Fibroblast of the aortic adventitia (primary cell): ENCODE measurements at regions not wholly inside any gene's neighbourhood (a gene's known extent, or its start where the extent isn't known, plus 50 kb on each side); places are given as distances from the start of the nearest gene placed in this dataset.

Experiments
- DNase-seq: peaks from one replicate; pipeline ENCODE4 v3.0.0-alpha.2; 2010; ENCODE audit warnings: low read depth
- H3K4me3 ChIP-seq: 2 replicates; pipeline ENCODE4 v1.5.1; 2011; ENCODE audit warnings: low read depth, mild to moderate bottlenecking, control low read depth, low read length, moderate library complexity
- TF ChIP-seq, protein P1 (sequence below): IDR thresholded peaks from 2 replicates; pipeline ENCODE4 v1.5.1; 2011; ENCODE audit warnings: mild to moderate bottlenecking, low read length, control low read depth, inconsistent platforms; ENCODE audit not compliant: insufficient read depth

DNA sequence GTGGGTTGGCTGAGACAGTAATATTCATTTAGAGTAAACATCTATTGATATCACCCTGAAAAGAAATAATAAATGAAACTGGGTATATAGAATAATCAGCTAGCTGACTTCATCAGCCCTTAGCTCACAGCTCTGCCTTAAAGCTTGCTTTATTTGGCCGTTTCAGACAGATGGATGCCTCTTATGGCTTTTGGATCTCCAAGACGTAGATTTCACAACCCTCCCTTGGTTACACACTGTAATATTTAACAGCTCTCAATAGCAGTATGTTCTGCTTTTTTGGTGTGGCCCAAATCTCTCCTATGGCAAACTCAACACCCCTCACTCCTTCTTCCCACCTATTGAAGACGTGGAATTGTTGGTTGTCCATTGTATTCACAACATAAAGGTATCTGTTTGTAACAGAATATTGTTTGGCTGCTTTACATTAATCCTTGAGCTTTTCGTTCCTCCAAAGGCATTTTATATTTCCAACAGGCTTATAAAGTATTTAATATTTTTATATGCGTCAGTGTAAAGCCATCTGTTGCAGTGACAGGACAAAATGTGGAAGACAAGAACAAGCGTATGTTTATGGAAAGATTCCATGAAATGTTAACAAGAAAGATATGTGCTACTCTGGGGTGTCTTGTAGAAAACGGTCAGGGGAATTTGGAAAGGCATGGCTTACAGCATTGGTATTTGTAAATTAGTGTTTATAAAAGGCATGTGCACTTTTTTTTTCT is 837.0 kb upstream of the RBFOX1 start:
- DNase-seq = no peak
- TF ChIP-seq, protein P1, sequence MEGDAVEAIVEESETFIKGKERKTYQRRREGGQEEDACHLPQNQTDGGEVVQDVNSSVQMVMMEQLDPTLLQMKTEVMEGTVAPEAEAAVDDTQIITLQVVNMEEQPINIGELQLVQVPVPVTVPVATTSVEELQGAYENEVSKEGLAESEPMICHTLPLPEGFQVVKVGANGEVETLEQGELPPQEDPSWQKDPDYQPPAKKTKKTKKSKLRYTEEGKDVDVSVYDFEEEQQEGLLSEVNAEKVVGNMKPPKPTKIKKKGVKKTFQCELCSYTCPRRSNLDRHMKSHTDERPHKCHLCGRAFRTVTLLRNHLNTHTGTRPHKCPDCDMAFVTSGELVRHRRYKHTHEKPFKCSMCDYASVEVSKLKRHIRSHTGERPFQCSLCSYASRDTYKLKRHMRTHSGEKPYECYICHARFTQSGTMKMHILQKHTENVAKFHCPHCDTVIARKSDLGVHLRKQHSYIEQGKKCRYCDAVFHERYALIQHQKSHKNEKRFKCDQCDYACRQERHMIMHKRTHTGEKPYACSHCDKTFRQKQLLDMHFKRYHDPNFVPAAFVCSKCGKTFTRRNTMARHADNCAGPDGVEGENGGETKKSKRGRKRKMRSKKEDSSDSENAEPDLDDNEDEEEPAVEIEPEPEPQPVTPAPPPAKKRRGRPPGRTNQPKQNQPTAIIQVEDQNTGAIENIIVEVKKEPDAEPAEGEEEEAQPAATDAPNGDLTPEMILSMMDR = no peak
- H3K4me3 ChIP-seq = no peak overlapping the region

DNA sequence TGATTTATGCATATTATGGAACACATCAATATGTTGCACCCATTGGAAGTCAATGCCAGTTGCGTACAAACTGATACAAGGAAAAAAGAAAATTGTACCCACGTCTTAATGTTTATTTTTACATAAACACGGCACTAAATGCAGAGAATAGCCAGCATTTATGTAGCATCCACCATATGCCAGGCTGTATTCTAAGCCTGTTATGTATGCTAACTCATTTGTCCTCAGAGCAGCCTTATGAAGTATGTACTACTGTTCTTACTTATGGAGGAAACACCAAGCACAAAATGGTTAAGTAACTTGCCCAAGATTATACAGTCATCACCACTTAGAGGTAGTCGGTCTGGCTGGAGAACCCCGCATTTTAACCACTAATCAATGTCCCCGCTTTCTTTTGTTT is 837.9 kb upstream of the RBFOX1 start:
- TF ChIP-seq, protein P1 = no peak
- H3K4me3 ChIP-seq = no peak overlapping the region
- DNase-seq = no peak

DNA sequence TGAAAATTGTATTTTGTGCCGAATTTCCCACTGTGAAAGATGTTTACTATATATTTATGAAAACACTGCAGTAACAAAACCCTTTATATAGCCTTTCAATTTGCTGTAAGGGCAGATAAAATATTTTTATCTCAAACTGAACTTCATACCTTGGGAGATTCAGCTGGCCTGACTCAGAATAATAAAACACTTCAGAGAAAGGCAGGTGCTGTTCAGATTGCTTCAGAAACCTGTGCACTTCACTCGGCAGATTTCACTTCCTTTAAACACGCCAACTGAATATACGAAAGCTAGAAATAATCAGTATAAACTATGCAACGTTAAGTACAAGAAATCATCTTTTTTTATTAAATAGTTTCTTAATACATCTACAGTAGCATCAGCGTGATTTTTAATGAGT is 839.1 kb upstream of the RBFOX1 start:
- TF ChIP-seq, protein P1 = no peak
- DNase-seq = no peak
- H3K4me3 ChIP-seq = no peak overlapping the region

DNA sequence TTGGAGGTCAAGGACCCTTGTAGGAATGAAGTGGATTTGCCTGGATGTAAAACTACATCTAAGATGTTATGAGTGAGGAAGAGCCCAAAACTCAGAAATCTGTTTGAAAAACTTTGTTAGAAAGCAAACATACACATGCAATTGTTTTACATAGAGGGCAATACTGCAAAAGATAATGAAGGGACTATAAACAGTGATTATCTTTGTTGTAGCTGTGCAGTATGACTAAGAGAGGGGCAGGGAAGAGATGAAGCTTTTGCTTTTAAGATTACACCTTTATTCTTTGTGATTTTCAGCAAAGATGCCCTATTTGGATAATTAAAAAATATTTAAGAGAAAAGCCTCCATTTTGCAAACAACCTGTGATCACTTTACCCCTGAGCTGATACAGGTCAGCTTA is 839.9 kb upstream of the RBFOX1 start:
- TF ChIP-seq, protein P1 = no peak
- DNase-seq = no peak
- no peak overlapping the region for H3K4me3 ChIP-seq

DNA sequence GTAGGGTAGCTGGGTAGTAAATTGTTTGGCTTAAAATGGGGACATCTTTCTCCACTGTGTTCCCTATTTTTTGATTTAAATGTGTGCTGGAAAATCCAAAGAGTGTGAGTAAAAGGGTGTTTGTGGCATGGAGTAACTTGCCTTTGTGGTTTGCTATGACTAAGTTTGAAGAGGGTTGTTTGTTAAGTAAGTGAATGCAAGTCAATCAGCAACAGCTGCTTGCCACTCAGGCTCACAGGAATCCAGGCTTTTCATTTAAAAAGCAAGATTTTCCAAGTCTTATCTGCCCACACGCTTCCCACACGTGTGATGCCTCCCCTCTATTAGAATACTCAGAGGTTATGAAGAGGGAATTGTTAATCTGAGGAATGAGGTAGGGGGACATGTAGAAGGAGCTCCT is 847.7 kb upstream of the RBFOX1 start:
- DNase-seq = no peak
- H3K4me3 ChIP-seq = no peak overlapping the region
- TF ChIP-seq, protein P1 = no peak

DNA sequence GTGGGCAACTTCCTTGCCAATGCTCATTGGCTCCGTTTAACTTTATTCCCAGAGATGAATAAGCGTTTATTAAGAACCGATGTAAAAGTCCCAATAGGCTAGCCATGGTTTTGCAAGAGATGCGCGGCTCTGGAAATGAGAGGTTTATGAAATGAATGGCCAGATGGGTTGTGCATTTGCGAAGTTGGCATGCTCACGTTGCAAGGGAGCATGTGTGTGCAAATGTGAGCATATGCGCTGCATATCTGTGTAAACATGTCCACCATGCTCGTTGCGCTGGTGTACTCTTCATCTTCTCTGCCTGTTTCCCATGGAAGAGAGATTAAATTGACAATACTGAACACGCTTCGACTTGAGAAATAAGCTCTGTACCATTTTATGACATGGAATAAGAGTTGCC is 848.6 kb upstream of the RBFOX1 start:
- TF ChIP-seq, protein P1 = no peak
- no peak overlapping the region for H3K4me3 ChIP-seq
- no peak for DNase-seq

DNA sequence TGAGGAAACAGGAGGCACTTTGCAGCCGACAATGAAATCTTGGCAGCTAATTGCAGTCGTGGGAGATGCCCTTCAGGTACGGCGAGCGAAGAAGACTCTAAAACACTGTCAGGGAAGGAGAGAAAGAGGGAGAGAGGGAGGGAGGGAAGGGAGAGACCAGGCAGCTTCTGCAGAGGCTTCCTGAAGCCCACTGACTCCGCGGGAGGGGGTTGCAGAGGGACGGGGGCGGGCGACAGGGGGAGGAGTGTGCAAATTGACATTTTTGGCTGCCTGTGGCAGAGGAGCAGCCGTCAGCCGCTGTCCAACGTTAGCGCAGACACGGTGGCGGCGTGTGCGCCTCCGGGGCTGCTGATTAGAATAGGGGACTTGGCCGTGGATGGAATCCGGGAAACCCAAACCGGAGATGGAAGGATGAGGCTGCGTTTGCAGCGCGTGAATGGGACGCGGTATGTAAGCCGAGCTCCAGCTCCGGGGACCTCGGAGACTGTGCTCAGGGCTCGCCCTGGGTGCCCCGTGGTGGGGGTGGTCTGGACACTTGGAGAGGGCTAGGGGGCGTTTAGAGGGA is 849.1 kb upstream of the RBFOX1 start:
- DNase-seq = no peak
- H3K4me3 ChIP-seq = no peak overlapping the region
- TF ChIP-seq, protein P1 = no peak
